HuH-7.5 (cell line): ENCODE measurements at regions not wholly inside any gene's neighbourhood (a gene's known extent, or its start where the extent isn't known, plus 50 kb on each side); places are given as distances from the start of the nearest gene placed in this dataset.
"Not testable (repeated sequence)": the region's sequence is repeated elsewhere in the genome, so short reads cannot be mapped to it uniquely, and the experiment has no call there.

Experiments
- DNase-seq: peaks from one replicate; pipeline ENCODE4 v3.0.0; 2011; ENCODE audit warnings: low spot score

DNA sequence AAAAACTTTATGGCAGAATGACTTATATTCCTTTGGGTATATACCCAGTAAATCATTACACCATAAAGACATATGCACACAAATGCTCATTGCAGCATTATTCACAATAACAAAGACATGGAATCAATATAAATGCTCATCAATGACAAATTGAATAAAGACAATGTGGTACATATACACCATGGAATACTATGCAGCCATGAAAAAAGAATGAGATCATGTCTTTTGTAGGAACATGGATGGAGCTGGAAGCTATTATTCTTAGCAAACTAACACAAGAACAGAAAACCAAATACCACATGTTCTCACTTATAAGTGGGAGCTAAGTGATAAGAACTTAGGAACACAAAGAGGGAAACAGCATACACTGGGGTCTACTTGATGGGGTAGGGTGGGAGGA, 321.7 kb downstream of the ZNF674 start:
- not testable (repeated sequence) for DNase-seq

DNA sequence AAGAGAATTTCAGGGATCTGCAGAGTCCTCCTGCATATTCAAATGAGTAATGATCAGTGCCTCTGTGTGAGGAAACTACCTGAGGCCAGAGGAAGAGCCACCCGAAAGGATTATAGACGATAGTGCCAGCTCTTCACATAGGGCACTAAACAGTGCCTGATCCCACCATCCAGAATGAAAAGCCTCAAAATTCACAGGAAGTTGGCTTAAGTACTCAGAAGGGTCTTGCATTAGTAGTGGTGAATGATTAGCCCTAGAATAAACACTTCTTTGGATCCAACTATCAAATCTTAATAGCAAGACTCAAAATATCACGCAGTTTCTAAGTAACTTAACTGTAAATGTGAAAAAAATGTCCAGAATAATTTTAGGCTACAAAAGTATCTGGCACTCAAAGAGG, 324.4 kb downstream of the ZNF674 start:
- DNase-seq = no peak

GRCh38 chrX:46218373-46218772, 326.8 kb downstream of the ZNF674 start:
- DNase-seq = no peak

GRCh38 chrX:46216406-46216805, 328.8 kb downstream of the ZNF674 start:
- no peak for DNase-seq

GRCh38 chrX:46211079-46211478, 334.1 kb downstream of the ZNF674 start:
- DNase-seq = no peak

- no peak for DNase-seq
Measured at GRCh38 chrX:46209768-46210167, 335.5 kb downstream of the ZNF674 start.

DNA sequence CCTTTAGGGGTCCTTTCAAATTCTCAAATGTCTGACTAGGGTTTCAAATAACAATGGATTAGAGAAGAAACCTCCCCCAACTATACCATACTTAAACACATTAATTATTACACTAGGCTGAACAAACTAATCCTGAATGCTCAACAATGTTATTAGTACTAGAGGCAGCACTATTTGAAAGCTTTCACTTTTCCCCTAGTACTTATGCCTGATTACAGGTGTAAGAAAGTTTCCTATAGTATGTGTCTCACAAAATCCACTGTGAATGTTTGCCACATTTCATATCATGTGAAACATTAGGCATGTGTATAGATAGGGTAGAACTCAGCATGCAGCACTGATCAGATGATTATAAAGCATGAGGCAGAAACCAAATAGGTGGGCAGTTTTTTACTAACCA, 336.2 kb downstream of the ZNF674 start:
- DNase-seq = no peak

- no peak for DNase-seq
Measured at GRCh38 chrX:46208225-46208854, 336.9 kb downstream of the ZNF674 start.

DNA sequence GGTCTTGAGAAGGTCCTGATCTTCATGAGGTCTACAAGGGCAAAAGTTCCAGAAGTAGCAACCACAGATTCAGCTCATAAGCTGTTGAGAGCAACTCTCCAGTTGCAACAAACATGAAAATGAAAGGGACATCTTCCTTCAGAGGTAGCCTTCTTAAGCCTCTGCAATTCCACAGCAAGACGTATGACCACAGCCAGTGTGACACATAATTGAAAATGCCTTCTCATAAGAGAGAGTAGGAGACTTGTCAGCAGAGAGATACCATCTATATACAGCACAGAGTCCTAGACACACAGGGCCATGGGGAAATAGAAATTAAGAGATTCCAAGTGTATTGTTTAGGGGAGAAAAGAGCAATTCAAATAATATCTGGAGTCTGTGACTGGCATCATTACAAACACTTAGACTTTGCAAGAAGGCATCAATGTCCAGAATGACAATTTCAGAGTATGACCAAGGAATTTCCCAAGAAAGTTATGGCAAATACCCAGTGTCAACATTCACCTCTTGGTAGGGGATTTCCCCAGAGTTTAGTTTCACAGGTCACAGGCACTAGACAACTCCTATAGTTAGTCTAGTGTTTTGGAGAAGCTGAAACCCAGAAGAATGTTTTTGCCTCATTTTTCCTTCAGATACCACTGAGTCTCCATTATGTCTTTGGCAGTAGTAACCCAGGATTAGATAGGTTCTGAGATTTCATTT, 340.3 kb downstream of the ZNF674 start:
- no peak for DNase-seq

GRCh38 chrX:46202733-46203514, 342.3 kb downstream of the ZNF674 start:
- no peak for DNase-seq

GRCh38 chrX:46200413-46200812, 344.8 kb downstream of the ZNF674 start:
- no peak for DNase-seq

- no peak for DNase-seq
Measured at GRCh38 chrX:46198858-46199257, 346.4 kb downstream of the ZNF674 start.

GRCh38 chrX:46186811-46187106, 358.5 kb downstream of the ZNF674 start:
- DNase-seq = not testable (repeated sequence)

- DNase-seq = no peak
Measured at GRCh38 chrX:46185923-46186810, 359.1 kb downstream of the ZNF674 start.

GRCh38 chrX:46184749-46185148, 360.5 kb downstream of the ZNF674 start:
- no peak for DNase-seq

- no peak for DNase-seq
Measured at GRCh38 chrX:46180258-46180687, 364.9 kb downstream of the ZNF674 start.

DNA sequence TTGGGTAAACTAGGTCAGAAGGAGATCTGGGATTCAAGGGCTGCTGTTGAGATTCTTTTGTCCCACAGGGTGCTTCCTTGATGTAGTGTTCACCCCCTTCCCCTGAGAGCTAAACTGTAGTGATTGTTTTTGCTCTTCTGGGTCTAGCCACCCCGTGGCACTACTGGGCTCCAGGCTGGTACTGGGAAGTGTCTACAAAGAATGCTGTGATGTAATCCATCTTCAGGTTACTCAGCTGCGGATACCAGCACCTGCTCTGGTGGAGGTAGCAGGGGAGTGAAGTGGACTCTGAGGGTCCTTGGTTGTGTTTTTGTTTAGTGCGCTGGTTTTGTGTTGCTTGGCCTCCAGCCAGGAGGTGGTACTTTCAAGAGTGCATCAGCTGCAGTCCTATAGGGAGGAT, 365.5 kb downstream of the ZNF674 start:
- DNase-seq = no peak

DNA sequence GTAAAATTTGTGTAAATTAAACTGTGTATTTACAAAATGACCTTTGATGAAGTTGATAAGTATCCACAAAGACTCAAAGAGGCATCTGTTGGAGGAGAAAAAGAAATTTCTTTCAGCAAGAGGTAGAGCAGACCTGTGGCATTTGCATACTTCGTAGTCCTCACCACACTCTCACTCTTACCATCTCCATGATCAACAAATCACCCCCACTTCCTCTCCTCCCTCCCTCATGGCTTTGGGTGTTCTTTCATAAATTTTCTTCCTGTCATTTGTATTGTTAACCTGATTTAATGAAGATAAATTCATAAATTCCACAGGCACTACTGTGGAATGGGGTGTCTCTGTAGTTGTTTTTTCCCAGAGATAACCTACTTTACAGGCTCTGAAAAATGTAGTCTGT, 366.5 kb downstream of the ZNF674 start:
- DNase-seq = no peak

- no peak for DNase-seq
Measured at GRCh38 chrX:46173159-46173558, 372.1 kb downstream of the ZNF674 start.

DNA sequence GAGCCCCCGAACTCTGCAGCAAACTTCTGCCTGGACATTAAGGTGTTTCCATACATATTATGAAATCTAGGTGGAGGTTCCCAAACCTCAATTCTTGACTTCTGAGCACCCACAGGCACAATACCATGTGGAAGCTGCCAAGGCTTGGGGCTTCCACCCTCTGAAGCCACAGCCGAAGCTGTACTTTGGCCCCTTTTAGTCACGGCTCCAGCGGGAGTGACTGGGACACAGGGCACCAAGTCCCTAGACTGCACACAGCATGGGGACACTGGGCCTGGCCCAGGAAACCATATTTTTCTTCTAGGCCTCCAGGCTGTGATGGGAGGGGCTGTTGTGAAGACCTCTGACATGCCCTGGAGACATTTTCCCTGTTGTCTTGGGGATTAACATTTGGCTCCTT, 373.8 kb downstream of the ZNF674 start:
- DNase-seq = not testable (repeated sequence)

- DNase-seq = no peak
Measured at GRCh38 chrX:46169808-46170207, 375.4 kb downstream of the ZNF674 start.

GRCh38 chrX:46168254-46168653, 377.0 kb downstream of the ZNF674 start:
- no peak for DNase-seq
